AG08396 (cell line): ENCODE measurements at regions not wholly inside any gene's neighbourhood (a gene's known extent, or its start where the extent isn't known, plus 50 kb on each side); places are given as distances from the start of the nearest gene placed in this dataset.

Experiments
- DNase-seq: peaks from one replicate; pipeline ENCODE4 v3.0.0; 2012; ENCODE audit warnings: low spot score, mixed read lengths

DNA sequence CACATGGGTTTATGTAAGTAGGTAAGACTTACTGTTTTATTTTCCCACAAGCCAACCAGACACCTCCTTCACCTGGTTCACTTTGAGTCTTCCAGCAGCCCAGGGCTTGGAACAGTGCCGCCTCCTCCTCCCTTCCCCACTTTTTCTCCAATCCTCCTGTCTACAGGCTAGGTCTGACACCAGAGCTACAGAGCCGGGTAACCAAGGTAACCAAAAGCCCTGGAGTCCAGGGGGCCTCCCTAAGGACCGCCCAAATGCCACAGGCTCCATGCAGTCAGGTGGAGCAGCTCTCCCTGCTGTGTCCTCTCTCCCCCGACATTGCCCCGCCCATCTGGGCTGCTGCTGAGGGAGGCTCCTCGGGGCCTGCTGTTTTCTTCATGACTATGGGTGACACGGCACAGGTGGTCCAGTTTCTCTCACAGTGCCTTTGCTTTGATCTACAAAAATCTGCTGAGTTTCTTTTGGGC, 138.0 kb upstream of the EFNA5 start:
- no peak for DNase-seq

DNA sequence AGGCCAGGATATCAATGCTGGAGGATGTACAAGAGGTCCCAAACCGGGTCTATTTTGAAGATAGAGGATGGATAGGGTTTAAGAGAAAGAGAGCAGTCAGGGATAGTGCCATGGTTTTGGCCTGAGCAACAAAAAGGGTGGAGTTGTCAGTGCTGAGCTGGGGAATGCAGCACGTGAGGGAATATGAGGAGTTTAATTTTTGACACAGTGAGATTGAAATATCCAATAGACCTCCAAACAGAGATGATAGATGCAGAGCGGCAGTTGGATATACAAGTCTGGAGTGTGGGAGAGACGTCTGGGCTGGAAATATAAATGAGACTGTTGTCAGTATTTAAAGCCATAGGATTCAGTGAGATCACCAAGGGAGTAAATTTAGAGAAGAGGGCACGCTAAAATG, 136.7 kb upstream of the EFNA5 start:
- no peak for DNase-seq

DNA sequence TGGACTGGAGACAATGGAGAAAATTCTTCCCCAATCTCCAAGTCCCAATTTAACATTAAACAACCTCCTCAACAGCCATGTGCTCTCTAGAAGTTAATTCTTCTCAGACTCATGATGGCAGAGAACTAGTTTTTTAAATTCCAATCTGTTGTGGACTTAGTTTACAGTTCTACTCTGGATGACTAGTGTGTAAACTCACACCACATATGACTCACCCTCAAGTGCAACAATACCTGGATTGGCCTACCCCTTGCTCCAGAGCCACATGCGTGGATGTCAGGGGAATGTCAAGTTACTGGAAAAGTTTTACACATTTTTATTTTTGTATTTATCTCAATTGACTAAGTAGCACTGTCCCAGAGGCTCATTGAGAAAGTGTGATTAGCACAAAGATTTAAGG, 136.0 kb upstream of the EFNA5 start:
- DNase-seq, result peak; percentile 24

DNA sequence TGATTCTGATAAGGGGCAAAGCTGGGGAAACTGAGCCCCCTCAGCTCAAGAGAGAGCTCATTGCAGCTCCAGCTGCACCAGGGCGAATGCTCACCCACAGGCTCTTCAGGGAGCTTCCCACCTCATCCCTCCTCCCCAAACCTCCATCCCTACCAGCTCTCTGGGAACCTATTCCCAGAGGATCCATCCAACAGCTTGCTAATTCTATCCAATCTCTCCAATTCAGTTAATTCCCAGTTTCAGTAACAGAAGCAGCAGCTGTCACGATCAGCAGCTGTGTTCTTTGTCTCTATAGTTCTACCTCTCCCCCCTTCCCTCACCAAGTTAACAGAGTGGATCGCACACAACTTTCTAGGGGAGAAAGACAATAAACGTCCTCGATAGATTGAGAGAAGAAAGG, 135.5 kb upstream of the EFNA5 start:
- DNase-seq, result no peak

DNA sequence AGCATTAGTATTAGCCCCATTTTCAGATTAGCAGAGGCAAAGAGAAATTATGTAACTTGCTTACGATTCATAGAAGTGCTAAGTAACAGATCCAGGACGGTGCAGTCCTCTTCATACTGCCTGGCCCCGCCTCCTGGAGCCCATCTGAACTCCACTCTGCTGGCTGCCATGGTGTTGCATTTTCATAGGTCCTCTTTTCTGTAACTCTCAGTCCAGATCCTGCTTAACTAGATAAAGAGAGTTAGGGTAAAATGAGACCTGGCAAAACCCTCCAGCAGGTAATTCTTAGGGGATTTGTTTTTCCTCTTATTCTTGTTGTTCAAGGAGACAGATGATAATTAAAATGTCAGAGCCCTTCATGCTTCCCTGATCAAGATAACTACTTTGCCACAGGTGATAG, 135.1 kb upstream of the EFNA5 start:
- no peak for DNase-seq

DNA sequence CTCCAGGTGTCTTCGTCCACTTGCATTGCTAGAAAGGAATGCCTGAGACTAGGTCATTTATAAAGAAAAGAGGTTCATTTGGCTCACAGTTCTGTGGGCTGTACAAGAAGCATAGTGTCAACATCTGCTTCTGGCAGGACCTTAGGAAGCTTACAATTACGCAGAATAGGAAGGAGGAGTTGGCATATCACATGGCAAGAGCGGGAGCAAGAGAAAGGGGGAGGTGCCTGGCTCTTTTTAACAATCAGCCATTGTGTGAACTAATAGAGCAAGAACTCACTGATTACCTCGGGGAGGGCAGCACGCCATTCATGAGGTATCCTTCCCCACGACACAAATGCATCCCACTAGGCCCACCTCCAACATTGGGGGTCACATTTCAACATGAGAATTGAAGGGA, 134.4 kb upstream of the EFNA5 start:
- no peak for DNase-seq

DNA sequence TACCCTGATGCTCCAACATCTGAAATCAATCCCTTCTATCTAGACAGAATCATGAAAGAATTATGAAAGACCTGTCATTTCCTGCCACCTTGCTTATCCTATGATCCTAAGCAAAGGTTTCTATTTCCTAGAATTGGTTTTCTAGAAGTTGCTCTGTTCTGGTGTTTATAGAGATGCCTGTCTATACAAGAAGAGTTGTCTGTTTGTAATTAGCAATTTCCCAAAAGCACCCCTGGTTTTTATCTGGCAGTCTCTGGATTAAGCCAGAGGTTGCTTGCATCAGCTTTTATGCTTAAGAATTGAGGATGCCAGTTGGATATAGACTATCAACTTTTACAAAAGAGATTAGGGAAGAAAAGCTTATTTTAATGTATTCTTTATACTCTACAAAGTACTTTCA, 133.0 kb upstream of the EFNA5 start:
- no peak for DNase-seq

DNA sequence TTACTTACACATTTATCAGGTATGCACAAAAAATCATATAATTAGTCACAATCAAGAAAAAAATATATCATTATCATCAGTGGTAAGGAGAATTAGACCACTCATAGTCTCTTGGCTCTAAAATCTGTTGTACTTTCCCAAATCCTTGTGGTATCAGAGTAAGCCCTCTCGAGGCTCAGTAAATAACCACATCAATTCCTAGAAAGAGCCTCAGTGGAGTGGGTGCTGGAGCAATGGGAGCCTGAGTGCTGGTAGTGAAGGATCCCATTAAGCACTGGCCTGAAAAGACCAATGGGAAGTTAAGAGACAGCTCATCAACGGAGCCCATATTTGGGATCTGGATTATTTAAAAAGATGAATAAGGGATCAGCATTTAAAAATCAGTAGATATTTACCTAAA, 130.3 kb upstream of the EFNA5 start:
- no peak for DNase-seq

DNA sequence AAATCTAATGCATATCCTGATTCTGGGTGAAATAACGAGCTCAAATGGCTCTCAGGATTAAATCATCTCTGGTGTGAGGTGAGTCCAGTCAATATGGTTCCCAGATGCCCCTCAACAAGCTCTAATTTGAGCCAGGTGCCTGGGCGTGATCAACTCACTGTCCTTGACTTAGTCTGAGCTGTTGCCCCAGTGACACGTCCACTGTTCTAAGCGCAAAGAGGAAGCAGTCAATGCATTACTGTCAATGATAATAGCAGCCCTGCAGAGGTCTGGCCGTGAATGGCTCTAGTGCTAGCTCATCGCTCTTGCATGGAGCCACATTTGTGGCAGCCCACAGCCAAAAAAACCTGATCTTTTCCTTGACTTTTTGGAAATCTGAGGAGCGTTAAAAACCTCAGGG, 128.6 kb upstream of the EFNA5 start:
- DNase-seq, result no peak

DNA sequence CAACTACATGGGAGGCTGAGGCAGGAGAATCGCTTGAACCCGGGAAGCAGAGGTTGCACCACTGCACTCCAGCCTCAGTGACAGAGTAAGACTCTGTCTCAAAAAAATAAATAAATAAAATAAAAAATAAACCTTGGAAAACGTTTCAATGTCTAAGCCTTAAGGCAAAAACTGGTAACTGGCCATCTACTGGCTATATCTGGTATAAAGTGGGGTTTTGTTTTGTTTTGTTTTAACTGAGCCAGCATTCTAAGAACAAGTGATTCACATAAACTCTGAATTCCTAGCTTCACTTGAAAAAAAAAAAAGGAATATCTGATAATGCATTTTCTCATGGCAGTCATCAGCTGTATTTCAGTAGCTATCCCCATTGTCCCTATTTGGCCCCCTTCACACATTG, 126.1 kb upstream of the EFNA5 start:
- no peak for DNase-seq

DNA sequence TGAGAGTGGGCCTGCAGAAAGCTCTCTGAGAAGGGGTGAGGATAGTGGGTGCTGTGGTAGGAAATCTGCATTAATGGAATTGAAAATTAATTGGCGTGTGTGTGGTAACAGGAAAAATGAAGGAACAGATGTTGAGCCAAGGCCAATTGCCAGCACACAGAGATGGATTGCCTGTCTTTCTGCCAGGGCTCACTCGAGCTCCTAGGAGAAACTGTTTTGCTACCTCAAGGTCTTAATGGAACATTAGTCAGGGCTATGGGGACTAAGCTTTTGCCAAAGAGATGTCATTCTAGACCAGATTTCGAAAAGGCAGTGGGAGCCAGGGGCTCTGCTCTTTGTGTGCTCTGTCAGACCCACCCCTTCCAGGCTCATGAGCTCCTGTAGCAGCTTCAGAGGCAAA, 124.0 kb upstream of the EFNA5 start:
- no peak for DNase-seq

DNA sequence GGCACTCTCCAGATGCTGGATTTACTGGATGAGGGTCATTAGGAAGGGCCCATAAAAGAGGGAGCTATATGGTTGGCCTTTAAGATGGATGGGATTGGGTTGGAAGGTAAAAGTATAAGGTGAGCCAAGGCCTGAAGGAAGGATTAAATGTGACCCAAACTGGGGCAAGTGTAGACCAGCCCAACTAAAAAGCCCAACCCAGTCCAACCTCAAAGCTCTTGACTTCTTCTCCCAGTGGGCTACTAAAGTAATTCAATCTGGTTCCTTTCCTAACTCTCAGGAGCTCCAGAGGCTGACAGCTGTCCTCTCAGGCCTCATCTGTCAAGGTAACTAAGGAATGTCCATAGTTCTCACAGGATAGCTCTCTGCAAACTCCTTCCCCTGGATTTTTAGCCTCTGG, 122.2 kb upstream of the EFNA5 start:
- no peak for DNase-seq

DNA sequence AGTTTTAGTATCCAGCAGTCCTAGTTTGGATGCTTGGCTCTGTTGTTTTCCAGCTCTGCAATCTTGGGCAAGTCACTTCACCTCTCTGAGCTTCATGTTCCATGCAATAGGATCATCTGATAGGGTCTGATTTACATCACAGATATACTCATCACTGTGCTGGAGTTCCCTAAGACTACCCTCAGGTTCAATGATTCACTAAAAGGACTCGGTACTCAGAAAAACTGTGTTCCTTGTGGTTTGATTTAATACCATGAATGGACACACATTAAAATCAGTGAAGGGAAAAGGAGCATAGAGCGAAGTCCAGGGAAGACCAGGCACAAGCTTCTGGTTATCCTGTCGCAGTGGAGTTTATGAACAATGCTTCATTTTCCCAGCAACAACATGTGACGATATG, 119.9 kb upstream of the EFNA5 start:
- DNase-seq, result no peak

DNA sequence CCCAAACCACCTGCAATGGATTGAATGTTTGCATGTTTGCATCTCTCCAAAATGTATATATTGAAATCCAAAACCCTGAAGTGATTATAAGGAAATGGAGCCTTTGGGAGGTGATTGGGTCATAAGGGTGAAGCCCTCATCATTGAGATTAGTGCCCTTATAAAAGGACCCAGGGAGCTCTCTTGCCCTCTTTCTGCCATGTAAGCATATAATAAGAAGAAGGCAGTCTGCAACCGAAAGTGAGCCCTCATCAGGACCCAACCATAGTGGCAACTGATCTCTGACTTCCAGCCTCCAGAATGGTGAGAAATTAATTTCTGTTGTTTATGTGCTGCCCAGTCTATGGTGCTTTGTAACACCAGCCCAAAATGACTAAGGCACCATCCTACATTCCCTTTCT, 115.7 kb upstream of the EFNA5 start:
- DNase-seq, result no peak

DNA sequence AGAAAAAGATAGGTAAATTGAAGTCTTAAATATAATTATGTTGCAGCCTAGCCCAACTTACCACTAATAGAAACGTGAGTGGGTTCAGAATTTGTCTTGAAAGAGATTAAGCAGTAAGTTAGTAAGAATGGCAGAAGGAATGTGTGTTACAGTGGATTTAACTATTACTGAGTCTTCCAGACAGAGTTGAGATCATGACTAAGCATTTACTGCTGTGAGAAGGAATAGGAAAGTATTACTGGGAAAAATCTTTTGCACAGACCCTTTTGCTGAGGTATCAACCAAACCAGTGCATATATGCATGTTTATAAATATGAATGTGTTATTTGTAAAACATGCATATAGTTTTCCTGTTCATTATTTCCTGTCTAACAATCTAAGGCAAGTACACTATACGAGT, 112.8 kb upstream of the EFNA5 start:
- no peak for DNase-seq

DNA sequence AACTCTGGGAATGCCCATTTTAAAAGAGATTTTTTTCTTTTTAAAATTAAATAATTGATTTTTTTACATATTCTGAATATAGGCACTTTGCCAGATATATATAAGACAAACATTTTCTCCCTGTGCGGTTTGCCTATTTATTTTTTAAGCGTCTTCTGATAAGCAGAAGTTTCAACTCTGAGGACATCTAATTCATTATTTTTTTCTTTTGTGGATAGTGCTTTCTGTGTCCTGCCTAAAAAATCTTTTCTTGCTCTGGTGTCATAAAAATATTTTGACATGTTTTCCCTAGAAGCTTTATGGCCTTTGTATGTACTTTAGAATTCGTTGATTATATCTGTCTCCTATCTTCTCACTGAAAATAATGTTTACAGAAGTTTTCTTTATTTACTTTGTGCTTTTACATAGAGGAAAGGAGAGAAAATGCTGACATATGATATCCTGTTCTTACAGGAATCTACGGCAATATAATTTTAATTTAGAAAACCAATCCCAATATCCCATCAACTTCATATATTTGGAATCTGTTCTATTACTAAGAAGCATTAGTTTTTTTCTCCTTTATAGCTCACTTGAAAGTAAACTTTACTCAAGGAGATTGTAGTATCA, 111.9 kb upstream of the EFNA5 start:
- no peak for DNase-seq

DNA sequence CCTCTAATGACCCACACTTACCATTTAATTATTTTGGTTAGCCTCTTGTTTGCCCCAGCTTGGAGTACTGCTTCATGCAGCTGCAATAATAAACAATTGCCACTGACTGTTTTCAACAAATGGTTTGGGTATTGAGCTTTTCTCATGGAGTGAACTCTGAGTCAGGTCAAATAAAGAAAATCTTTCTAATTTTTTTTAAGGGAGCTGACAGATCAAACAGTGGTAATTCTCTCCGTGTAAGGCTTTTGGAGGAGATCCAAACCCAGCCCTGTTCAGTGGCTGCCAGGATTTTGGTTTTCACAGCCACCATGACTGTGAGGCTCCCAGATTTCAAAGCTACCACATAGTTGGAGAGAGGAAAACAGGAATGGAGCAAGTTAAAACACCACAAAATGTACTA, 110.7 kb upstream of the EFNA5 start:
- no peak for DNase-seq

DNA sequence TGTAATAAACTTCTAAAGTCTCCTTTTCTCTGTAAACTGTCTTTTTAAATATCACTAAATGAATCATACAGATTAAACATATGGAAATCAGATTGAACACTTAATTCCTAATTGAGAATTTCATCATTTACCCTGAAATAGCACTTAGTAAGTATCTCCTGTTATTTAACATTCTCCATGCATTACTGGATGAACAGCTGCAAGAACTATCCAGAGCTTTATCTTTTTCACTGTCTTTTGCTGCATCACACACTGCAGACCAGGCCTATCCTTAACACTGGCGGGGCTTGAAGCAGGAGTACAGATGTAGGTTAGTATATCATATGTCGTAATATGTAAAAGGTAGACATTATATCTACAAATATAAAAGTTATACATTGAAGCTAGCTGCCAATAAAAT, 108.7 kb upstream of the EFNA5 start:
- no peak for DNase-seq

DNA sequence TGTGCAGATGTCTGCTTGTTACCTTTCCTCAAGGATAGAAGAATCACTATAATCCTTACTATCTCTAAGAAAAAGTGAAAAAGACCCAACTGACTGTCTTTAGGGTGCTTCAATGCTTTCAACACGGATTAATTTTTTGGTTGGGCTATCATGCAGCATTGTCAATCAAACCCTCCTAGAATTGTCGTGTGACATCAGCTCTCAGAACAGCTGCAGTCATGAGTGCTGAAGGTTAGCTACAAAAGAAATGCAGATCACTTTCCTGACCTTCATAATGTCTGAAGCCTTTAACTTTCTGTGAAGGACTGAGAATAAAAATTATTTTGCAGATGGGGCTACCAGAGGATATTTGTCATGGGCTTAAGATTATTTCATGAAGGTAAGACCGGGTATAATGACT, 107.9 kb upstream of the EFNA5 start:
- DNase-seq, result no peak

DNA sequence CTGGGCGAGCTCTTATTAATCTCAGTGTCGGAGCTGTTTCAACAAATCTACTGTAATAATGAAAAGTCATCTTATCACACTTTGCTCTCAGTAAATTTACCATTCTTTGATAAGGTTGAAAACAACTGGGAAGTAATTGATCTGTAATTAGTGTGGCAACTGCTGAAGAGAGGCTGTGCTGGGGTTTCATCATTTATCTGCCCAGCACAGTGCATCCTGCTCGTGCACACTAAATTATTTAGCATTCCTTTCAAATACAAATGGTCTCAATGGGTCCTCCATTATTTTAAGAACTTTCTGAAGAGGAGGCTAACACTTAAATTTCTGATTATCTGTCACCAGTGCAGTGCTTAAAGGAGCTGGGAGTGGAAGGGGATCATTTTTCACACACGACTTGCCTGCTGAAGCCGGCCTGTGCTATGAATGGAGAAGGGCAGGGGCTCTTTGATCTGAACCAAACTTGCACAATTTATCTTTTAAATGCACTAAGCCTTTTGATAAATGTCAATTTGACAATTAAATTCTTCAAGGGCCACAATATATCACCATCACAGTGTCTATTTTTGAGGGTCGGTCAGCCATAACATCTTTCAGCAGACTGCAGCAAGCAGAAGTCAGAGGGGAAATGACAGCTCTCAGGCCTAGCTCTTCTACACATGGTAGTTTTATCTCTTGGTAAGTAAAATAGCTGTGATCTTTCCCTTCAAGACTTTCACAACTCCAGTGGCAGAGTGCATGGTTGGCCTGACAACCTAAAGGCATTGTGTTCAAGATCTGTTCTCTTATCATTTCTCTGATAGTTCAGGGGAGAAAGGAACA, 106.4 kb upstream of the EFNA5 start:
- DNase-seq, result no peak

DNA sequence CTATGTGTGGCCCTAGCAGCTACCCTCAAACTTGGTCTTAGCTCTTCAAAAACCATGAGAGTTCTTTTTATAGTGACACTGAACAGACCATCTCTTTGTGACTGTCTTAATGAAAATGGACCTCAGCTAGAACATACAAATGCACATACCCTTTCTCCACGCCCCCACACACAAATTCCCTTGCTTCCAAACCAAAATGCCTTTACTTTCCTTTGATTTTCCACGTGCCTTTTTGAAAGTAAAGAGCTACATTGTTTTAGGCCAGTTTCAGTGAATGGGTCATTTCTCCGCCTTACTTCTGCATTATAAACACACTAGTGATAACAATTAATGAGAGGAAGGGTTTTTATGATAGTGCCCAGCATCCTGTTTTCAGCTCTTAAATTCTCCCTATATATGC, 105.8 kb upstream of the EFNA5 start:
- no peak for DNase-seq

DNA sequence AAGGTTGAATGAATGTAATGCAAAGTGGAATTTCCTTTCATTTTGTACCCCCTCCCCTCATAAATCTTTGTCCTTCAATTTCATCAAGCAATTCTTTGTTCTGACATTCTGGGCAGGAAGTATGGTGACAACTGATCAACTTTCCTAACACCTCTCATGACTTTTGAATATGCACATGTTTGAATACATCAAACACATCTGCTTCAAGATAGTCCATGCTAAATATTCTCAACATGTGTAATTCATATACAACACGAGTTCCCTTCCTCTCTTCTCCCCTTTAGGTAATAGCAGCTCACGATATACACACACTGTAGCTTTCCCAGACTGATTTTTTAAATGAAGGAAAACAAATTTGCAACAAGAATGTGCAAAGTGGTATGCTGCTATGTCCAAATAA, 103.6 kb upstream of the EFNA5 start:
- DNase-seq, result no peak

DNA sequence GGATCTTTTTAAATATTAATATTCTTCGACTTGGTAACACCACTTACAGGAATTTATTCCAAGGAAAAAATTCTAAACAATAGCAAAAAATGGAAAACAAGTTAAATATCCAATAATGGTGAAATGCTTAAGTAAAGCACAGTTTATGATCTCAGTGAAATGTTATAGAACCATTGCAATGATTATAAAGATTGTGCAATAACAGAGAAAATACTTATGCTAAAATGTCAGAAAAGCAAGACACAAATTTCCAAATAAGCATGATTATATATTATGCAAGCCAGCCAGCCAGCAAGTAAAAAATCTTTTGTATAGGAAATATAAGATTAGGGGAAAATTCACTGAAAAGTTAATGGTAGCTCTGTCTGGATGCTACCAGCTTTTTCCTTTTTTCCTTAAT, 102.7 kb upstream of the EFNA5 start:
- no peak for DNase-seq
